KMS-11 (cell line): ENCODE measurements at regions not wholly inside any gene's neighbourhood (a gene's known extent, or its start where the extent isn't known, plus 50 kb on each side); places are given as distances from the start of the nearest gene placed in this dataset.

Experiments used
- H2AFZ ChIP-seq: fragments of 200-600 bp; sonication (generic); 2 replicates; pipeline ENCODE4 v1.6.1; 2016; ENCODE audit warnings: antibody characterized with exemption, mixed run types, low read depth
- H3K27ac ChIP-seq: fragments of 200-600 bp; sonication (generic); 2 replicates; pipeline ENCODE4 v1.6.1; 2016; ENCODE audit warnings: mild to moderate bottlenecking, mixed run types
- H3K27me3 ChIP-seq: fragments of 200-600 bp; sonication (generic); 2 replicates; pipeline ENCODE4 v1.6.1; 2017; ENCODE audit warnings: mild to moderate bottlenecking, low read depth, mixed run types, moderate library complexity; ENCODE audit not compliant: insufficient read depth
- H3K36me3 ChIP-seq: fragments of 200-600 bp; sonication (generic); 2 replicates; pipeline ENCODE4 v1.6.1; 2017; ENCODE audit warnings: mild to moderate bottlenecking, mixed run types; ENCODE audit not compliant: insufficient read depth
- H3K4me1 ChIP-seq: fragments of 200-600 bp; sonication (generic); 2 replicates; pipeline ENCODE4 v1.6.1; 2016; ENCODE audit warnings: mild to moderate bottlenecking, low read depth, mixed run types; ENCODE audit not compliant: poor library complexity, severe bottlenecking
- H3K4me2 ChIP-seq: fragments of 200-600 bp; sonication (generic); 2 replicates; pipeline ENCODE4 v1.7.0; 2016; ENCODE audit warnings: mild to moderate bottlenecking, mixed run types
- H3K4me3 ChIP-seq: fragments of 200-600 bp; sonication (generic); IDR thresholded peaks from 2 replicates; pipeline ENCODE4 v1.6.1; 2017; ENCODE audit warnings: low read depth, low read length, mixed read lengths; ENCODE audit not compliant: insufficient read depth
- H3K79me2 ChIP-seq: fragments of 200-600 bp; sonication (generic); 2 replicates; pipeline ENCODE4 v1.6.1; 2016; ENCODE audit warnings: low read depth, mixed run types; ENCODE audit not compliant: insufficient read depth
- H3K9ac ChIP-seq: fragments of 200-600 bp; sonication (generic); 2 replicates; pipeline ENCODE4 v1.6.1; 2016; ENCODE audit warnings: mild to moderate bottlenecking, mixed run types
- H4K20me1 ChIP-seq: fragments of 200-600 bp; sonication (generic); 2 replicates; pipeline ENCODE4 v1.6.1; 2016; ENCODE audit warnings: mild to moderate bottlenecking, mixed run types; ENCODE audit not compliant: insufficient read depth
- CTCF ChIP-seq: fragments of 200-600 bp; sonication (generic); conservative IDR thresholded peaks from 2 replicates; pipeline ENCODE4 v1.6.1; 2017; ENCODE audit warnings: low read depth, mild to moderate bottlenecking, antibody characterized with exemption, low read length, moderate library complexity, mixed read lengths

- H3K79me2 ChIP-seq: no peaks in the 10 kb centered on the region
- no peaks in the 10 kb centered on the region for H4K20me1 ChIP-seq
- no peak overlapping the region for H3K9ac ChIP-seq
- peaks cover 18% of the 10 kb centered on the region for H3K4me1 ChIP-seq
- no peaks in the 10 kb centered on the region for H3K36me3 ChIP-seq
- no peak overlapping the region for H3K4me2 ChIP-seq
- H3K4me3 ChIP-seq: no peak overlapping the region
- no peaks in the 10 kb centered on the region for H3K27me3 ChIP-seq
- no peak overlapping the region for H2AFZ ChIP-seq
- no peak for TF ChIP-seq CTCF
- H3K27ac ChIP-seq: no peak overlapping the region
These were observed 287.2 kb upstream of the KCNH8 start for GRCh38 chr3:18861137-18861536.

- TF ChIP-seq CTCF: no peak
- Histone ChIP-seq H3K27me3 (no peaks in the 10 kb centered on the region), H3K27ac (no peak overlapping the region), H3K4me2 (no peak overlapping the region), H4K20me1 (no peaks in the 10 kb centered on the region), H3K4me3 (no peak overlapping the region), H3K4me1 (no peaks in the 10 kb centered on the region), H3K9ac (no peak overlapping the region), H2AFZ (no peak overlapping the region), H3K79me2 (no peaks in the 10 kb centered on the region), H3K36me3 (no peaks in the 10 kb centered on the region)
These were observed 295.0 kb upstream of the KCNH8 start for GRCh38 chr3:18853269-18853668.

DNA sequence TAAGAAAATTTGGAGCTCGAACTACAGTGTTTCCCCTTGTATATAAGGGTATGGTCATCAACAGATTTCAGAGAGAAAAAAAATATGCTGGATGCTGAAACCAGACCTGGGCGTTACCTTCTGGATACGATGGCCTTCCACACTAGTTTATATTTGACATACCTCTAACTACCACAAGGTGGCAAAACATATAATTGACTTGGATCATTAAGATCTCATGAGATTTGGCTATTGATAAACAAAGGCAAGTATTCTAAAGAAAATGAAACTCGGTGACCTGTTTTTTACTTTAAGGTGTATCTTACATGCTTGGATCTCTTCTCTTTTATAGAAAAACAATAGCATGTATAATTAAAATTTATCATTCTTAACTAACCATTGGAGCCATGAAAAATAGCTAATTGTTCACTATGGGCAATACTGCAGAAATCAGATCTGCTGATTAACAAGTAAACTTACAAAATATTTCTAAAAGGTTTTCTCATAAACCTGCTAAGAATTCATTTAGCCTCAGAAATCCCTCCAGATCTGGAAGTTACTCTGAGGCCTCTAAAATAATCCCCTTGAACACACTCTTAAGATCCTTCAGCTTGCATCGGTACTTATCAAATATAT lies 300.6 kb upstream of the KCNH8 start:
- H3K79me2 ChIP-seq: no peaks in the 10 kb centered on the region
- H4K20me1 ChIP-seq: no peaks in the 10 kb centered on the region
- no peak overlapping the region for H2AFZ ChIP-seq
- no peaks in the 10 kb centered on the region for H3K36me3 ChIP-seq
- no peaks in the 10 kb centered on the region for H3K27me3 ChIP-seq
- no peak overlapping the region for H3K4me3 ChIP-seq
- H3K4me2 ChIP-seq: no peak overlapping the region
- H3K27ac ChIP-seq: no peak overlapping the region
- TF ChIP-seq CTCF: peak; percentile 44; the same call in 1 of the 2 replicates
- no peak overlapping the region for H3K9ac ChIP-seq
- H3K4me1 ChIP-seq: peaks cover 17% of the 10 kb centered on the region

- H3K36me3 ChIP-seq: no peaks in the 10 kb centered on the region
- H3K4me2 ChIP-seq: peak overlapping the region; percentile 68; the same call in 1 of the 2 replicates
- H2AFZ ChIP-seq: no peak overlapping the region; the same call in 1 of the 2 replicates
- H4K20me1 ChIP-seq: no peaks in the 10 kb centered on the region
- H3K4me3 ChIP-seq: no peak overlapping the region
- peaks cover 17% of the 10 kb centered on the region for H3K4me1 ChIP-seq
- TF ChIP-seq CTCF: no peak
- H3K79me2 ChIP-seq: no peaks in the 10 kb centered on the region
- no peak overlapping the region for H3K9ac ChIP-seq
- H3K27ac ChIP-seq: no peak overlapping the region
- H3K27me3 ChIP-seq: no peaks in the 10 kb centered on the region
These were observed 304.3 kb upstream of the KCNH8 start for GRCh38 chr3:18843983-18844382.
